Transverse colon (tissue), 3 donors: ENCODE measurements at regions not wholly inside any gene's neighbourhood (a gene's known extent, or its start where the extent isn't known, plus 50 kb on each side); places are given as distances from the start of the nearest gene placed in this dataset.

Source experiments
- EP300 ChIP-seq: sonication (generic); formaldehyde crosslinking; IDR thresholded peaks from one replicate; pipeline ENCODE4 v1.6.1; 2017; ENCODE audit warnings: antibody characterized with exemption, low read depth
- POLR2A ChIP-seq: fragments of 450-650 bp; IDR thresholded peaks from one replicate; pipeline ENCODE4 v1.6.1; 2016; ENCODE audit warnings: antibody characterized with exemption, mild to moderate bottlenecking, moderate library complexity
- TF ChIP-seq, protein P1 (sequence below), 5 experiments: fragments of 200-600 bp in 3 of 5; fragments of 450-650 bp in 2 of 5; sonication (generic) in 3 of 5; IDR thresholded peaks; 1 replicate in 2 of 5; 2 replicates in 3 of 5; pipeline ENCODE4 v1.5.1; 2016 to 2017; ENCODE audit warnings: antibody characterized with exemption in 5 of 5, inconsistent platforms in 3 of 5, mild to moderate bottlenecking in 2 of 5, moderate library complexity in 1 of 5

DNA sequence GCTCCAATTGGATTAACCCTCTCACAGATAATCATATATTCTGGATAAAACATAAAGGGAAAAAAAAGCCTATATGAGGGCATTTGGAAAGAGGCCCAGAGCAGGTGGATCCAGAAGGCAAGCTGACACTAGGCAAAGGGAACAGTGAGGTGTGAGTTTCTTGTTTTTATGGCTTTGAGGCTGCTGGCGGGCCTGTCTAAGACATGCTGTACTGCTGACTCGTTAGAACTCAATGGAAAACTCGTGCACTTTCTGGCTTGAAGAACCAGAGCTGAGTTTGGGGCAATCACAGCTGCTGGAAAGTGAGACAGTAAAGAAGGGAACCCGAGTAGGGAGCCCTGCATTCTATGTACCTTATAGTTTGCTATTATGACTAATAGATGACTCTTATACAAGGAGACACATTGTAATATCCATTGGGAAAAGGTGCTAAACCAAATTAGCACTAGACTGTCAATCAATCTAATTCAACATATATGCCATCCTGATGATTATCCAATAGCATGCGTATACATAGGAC lies 637.1 kb downstream of the GATA3 start:
- TF ChIP-seq, protein P1, sequence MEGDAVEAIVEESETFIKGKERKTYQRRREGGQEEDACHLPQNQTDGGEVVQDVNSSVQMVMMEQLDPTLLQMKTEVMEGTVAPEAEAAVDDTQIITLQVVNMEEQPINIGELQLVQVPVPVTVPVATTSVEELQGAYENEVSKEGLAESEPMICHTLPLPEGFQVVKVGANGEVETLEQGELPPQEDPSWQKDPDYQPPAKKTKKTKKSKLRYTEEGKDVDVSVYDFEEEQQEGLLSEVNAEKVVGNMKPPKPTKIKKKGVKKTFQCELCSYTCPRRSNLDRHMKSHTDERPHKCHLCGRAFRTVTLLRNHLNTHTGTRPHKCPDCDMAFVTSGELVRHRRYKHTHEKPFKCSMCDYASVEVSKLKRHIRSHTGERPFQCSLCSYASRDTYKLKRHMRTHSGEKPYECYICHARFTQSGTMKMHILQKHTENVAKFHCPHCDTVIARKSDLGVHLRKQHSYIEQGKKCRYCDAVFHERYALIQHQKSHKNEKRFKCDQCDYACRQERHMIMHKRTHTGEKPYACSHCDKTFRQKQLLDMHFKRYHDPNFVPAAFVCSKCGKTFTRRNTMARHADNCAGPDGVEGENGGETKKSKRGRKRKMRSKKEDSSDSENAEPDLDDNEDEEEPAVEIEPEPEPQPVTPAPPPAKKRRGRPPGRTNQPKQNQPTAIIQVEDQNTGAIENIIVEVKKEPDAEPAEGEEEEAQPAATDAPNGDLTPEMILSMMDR (IDR thresholded peaks at IDR 0.05): no peak
- TF ChIP-seq POLR2A: no peak
- no peak for TF ChIP-seq EP300
